IMR-90 (cell line): ENCODE measurements at regions not wholly inside any gene's neighbourhood (a gene's known extent, or its start where the extent isn't known, plus 50 kb on each side); places are given as distances from the start of the nearest gene placed in this dataset.

ENCODE experiments used
- BHLHE40 ChIP-seq: fragments of 150-350 bp; IDR thresholded peaks from 2 replicates; pipeline ENCODE4 v1.6.1; 2016; ENCODE audit warnings: mild to moderate bottlenecking, low read depth, low read length
- CEBPB ChIP-seq: IDR thresholded peaks from 2 replicates; pipeline ENCODE4 v1.6.1; 2012; ENCODE audit warnings: low read depth, low read length, improper control_type of control experiment
- CHD1 ChIP-seq: IDR thresholded peaks from 2 replicates; pipeline ENCODE4 v1.6.1; 2012; ENCODE audit warnings: low read depth, low read length, improper control_type of control experiment
- CTCF ChIP-seq: conservative IDR thresholded peaks from 2 replicates; pipeline ENCODE4 v1.5.1; 2012; ENCODE audit warnings: mild to moderate bottlenecking, low read depth, low read length, improper control_type of control experiment
- FOS ChIP-seq: fragments of 150-350 bp; IDR thresholded peaks from 2 replicates; pipeline ENCODE4 v1.6.1; 2016; ENCODE audit warnings: low read depth, low read length
- POLR2A ChIP-seq: IDR thresholded peaks from 2 replicates; pipeline ENCODE4 v1.6.1; 2012; ENCODE audit warnings: mild to moderate bottlenecking, low read depth, low read length
- RCOR1 ChIP-seq: IDR thresholded peaks from 2 replicates; pipeline ENCODE4 v1.6.1; 2012; ENCODE audit warnings: mild to moderate bottlenecking, low read length, improper control_type of control experiment; ENCODE audit not compliant: insufficient replicate concordance
- RFX5 ChIP-seq: IDR thresholded peaks from 2 replicates; pipeline ENCODE4 v1.8.0; 2012; ENCODE audit warnings: low read depth, mild to moderate bottlenecking, low read length, moderate library complexity
- SMC3 ChIP-seq: fragments of 150-350 bp; IDR thresholded peaks from 2 replicates; pipeline ENCODE4 v1.6.1; 2016; ENCODE audit warnings: low read depth, mild to moderate bottlenecking, antibody characterized with exemption, low read length, moderate library complexity
- USF2 ChIP-seq: fragments of 150-350 bp; IDR thresholded peaks from 2 replicates; pipeline ENCODE4 v1.6.1; 2017; ENCODE audit warnings: mild to moderate bottlenecking, antibody characterized with exemption, low read length, low read depth

GRCh38 chr2:12881952-12882351 lies 165.2 kb downstream of the TRIB2 start:
- TF ChIP-seq USF2 (no peak), POLR2A (no peak), CHD1 (no peak), CTCF (no peak), CEBPB (no peak), RFX5 (no peak), SMC3 (no peak), FOS (no peak), RCOR1 (no peak), BHLHE40 (no peak)
